Fibroblast of skin of right biceps (primary cell): ENCODE measurements at regions not wholly inside any gene's neighbourhood (a gene's known extent, or its start where the extent isn't known, plus 50 kb on each side); places are given as distances from the start of the nearest gene placed in this dataset.
"Not testable (repeated sequence)": the region's sequence is repeated elsewhere in the genome, so short reads cannot be mapped to it uniquely, and the experiment has no call there.

Experiments
- DNase-seq: peaks from one replicate; pipeline ENCODE4 v3.0.0-alpha.2; 2013

DNA sequence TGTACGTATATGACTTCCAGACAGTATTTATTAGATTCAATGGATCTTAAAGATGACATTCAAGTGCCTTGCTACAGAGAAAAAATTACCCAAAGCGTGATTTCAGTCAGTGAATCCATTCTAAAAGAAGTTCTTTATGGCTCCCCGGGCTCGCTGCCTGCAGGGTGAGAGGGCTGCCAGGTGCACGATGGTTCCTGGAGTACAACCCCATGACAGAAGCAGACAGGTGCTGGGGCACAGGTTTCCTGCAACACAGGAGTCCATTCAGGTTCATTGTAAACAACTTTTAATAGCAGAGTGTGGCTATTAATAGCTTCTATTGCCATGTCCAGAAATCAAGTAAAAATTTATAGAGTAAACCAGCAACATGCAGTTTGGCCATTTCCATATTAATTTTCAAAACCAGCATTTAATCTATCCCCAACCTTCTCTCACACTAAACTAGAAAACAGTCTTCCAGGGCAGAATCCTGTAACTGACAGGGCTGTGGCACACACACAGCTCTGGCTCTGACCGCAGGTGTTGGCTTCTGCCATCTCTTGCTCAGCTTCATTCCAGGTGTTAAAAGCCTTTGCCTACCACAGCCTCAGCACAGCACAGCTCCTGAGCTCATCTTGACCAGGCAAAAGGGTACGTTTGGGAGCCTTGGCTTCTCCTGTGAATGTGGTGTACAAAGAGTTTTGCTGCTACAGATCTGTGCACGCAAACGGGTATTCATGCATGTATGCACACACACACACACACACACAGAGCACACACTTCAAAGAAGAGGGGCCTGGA lies 185.9 kb downstream of the MEX3B start:
- DNase-seq: no peak

DNA sequence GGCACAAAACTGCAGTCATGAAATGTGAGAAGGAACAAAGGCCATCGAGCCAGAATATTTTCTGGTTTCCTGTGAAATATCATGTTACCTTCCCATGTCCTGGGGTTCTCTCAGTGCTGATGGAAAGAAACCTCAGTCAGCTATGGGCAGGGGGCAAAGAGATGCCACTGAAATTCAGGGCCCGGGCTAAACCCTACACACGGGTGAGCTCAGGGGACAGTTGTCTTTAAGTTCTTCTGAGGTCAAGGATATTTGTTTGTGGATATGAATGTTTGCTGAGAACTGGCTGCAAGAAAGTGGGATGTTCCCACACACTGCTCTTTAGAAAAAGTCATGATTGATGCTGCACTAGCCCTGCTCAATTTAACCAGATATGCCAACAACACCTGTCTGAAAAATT lies 187.2 kb downstream of the MEX3B start:
- no peak for DNase-seq

DNA sequence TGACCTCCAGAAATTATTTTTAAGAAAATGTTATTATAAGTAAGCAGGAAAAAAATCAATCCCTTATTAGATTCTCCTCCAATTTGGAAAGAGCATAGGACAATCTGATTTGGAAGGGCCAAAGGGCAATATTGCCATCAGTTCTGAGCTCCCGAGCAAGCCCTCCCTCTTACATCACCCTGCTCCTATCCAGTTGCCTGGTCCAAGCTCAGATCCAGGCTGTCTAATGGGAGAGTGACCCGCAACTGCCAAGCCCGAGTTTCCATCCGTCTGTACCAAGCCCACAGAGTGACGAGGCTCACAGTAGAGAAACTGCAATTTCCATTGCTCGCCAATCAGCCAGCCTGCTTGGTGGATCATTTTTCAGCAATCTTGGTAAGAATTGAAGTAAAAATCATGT lies 187.7 kb downstream of the MEX3B start:
- DNase-seq: no peak

- DNase-seq: no peak
Observed at GRCh38 chr15:81856634-81857026, 189.2 kb downstream of the MEX3B start.

GRCh38 chr15:81856001-81856633 lies 189.7 kb downstream of the MEX3B start:
- peak; percentile 12 for DNase-seq

GRCh38 chr15:81853150-81853748 lies 192.6 kb downstream of the MEX3B start:
- DNase-seq: no peak

DNA sequence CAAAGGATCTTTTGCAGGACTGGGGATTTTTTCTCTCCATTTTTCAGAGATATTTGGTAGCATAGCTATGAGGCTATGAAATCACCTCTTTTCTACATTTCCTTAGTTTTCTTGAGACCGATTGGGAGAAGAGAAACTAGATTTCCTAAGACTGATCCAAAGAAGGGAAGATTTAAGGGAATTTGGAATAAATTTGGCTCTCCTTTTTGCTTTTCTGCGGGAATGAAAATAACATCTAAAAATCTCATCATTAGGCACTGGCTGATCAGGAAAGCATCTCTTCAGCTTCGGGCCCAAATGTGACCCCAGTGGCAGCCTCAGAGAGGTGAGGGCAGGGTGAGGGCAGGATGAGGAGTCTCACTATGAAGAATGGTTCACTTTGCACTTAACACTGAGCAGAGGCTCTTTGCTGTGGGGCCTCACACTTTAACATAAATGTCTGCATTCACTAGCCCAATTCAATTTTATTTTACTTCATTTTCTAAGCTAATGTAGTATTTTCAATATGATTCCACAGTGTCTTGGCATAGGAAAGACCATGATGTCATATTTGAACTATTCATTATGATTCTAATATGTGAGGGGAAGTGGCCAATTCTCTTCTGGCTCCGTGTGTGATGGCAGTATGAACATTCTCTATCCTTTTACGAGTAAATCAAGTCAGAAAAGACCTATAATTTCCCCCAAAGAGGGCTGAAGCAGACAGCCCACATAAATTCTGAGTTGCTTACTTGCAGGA lies 193.2 kb downstream of the MEX3B start:
- peak; percentile 42 for DNase-seq

DNA sequence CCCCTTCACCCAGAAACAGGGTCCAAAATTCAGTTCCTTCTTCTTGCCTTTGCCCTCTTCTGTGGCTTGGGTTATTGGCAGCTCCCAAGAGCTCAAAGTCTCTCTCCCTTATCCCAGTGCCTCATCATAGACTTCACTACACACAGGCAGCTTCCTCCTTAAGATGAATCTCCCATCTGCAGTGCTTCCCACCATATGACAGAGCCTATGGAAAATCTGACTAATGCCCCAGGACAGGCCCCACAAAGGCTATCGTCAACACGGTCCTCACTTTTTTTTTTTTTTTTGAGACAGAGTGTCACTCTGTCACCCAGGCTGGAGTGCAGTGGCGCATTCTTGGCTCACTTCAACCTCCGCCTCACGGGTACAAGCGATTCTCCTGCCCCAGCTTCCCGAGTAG lies 194.1 kb downstream of the MEX3B start:
- DNase-seq: peak; percentile 17

GRCh38 chr15:81851325-81851724 lies 194.5 kb downstream of the MEX3B start:
- DNase-seq: no peak

DNA sequence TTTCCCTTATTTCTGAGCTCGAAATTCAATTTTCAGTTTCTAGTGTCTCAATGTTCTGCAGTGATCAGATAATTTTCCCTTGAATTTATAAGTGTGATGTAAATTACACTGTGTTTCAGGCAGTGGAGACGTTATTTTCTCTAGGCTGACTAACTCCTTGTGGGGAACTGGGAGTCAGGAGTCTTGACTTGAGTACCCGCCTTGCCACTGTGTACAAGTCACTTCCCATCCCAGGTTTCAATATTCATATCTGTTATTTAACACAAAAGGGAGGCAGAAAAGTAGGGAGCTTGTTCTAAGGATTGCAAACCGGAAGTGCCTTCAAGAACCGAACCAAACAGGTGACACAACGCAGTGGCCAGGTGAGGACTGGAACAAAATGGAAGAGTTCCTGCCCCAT lies 196.5 kb downstream of the MEX3B start:
- no peak for DNase-seq

- DNase-seq: no peak
Observed at GRCh38 chr15:81848701-81849100, 197.1 kb downstream of the MEX3B start.

DNA sequence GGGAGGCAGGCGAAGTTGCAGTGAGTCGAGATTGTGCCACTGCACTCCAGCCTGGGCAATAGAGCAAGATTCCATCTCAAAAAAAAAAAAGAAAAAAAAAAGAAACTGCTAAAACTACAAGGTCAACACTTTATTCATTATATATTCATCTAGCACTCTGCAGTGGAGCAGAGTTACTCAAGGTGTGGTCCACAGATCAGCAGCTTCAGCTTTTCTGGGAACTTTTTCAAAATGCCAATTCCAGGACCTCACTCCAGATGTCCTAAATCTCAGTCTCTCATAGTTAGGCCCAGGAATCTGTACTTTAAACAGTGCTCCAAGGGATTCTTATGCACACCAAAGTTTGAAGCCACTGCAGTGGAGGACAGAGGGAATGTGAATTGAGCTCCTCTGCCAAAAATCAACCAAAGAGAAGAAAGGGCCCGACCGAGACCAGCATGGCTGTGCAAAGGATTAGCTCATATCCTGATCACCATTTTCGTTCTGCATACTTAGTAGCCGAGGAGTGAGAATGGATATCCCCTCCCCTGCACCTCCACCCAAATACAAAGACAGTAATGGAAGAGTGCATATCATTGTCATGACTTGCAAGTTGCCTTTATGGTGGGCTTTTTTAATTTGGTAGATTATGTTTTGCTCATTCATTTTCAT lies 201.9 kb downstream of the MEX3B start:
- DNase-seq: no peak

- no peak for DNase-seq
Observed at GRCh38 chr15:81843226-81843625, 202.6 kb downstream of the MEX3B start.

DNA sequence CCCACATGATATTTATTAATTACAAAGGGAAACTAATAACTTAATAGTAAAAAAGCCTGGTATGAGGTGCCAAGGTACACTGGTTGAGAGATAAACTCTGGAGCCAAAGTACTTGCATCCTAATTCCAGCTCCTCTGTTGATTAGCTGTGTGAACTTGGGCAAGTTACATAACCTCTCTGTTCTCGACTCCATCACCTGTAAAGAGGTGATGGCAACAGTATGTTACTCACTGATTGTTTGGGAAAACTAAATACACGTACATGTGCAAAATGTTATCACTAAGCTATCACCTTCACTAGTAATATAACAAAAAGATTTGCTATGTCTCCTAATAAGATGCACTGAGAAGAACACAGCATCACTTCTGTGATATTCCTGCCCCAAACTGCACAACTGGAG lies 206.4 kb downstream of the MEX3B start:
- DNase-seq: no peak

DNA sequence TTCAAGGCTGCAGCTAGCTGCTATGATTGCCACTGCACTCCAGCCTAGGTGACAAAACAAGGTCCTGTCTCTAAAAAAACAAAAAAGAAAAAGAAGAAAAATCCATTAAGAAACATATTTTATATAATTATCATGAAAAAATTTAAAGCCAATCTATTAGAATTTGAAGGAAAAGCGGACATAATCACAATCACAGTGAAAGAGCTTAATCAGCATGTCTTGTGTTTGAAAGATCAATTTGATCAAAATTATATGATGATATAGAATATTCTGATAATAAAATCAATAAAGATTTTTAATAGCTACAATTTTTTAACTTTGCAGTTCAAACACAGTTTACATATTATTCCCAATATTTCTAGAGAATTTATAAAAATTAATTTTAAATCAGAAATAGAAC lies 210.1 kb downstream of the MEX3B start:
- no peak for DNase-seq

DNA sequence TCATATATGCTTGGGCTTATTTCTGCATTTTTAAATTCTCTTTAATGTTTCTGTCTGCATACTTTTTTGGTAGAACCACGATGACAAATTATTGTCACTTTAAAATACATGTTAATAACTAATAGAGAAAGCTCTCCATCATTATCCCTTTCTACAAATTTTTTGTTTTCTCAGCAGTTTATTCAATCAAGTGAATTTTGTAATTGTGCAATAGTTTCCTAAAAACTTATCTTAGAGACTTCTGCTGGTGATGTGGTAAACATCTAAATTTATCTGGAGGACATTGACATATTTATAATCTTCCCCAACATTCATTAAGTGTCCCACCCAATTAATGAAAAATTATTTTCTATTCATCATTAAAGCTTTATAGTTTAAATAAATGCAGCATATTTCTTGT lies 215.3 kb downstream of the MEX3B start:
- no peak for DNase-seq

- no peak for DNase-seq
Observed at GRCh38 chr15:81829918-81830317, 215.9 kb downstream of the MEX3B start.

GRCh38 chr15:81828135-81828534 lies 217.7 kb downstream of the MEX3B start:
- DNase-seq: no peak

- no peak for DNase-seq
Observed at GRCh38 chr15:81825136-81825535, 220.7 kb downstream of the MEX3B start.

- not testable (repeated sequence) for DNase-seq
Observed at GRCh38 chr15:81822587-81822986, 223.2 kb downstream of the MEX3B start.

- DNase-seq: peak; percentile 53
Observed at GRCh38 chr15:81819924-81820635, 225.7 kb downstream of the MEX3B start.

- DNase-seq: no peak
Observed at GRCh38 chr15:81814882-81815455, 230.8 kb downstream of the MEX3B start.
